ENCODE measurements at regions not wholly inside any gene's neighbourhood (a gene's known extent, or its start where the extent isn't known, plus 50 kb on each side); places are given as distances from the start of the nearest gene placed in this dataset.

DNA sequence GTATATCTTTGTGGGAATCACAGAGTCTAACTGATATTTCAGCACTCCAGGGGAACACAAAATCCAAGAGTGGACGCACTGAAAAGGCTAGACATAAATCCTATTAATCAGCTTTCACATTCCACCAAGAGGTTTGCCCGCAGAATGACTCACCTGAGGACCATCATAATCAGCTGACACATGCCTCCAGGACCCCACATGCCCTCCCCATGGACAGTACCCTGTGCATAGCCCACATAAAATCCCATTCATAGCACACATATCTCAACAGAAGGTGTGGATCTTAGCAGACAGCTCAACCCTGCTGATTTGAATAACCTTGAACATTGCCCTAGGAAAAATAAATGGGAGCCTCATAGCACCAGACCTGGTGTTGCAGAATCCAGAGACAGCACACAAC is 246.8 kb upstream of the TENT5A start:
- TF ChIP-seq POLR2AphosphoS5 (IDR thresholded peaks at IDR 0.05; ENCODE audit: low read depth, low read length) (no peak), SIN3A (IDR thresholded peaks at IDR 0.05; ENCODE audit: borderline replicate concordance, insufficient read depth, low read depth, low read length) (no peak), TCF7L2 (IDR thresholded peaks at IDR 0.05; ENCODE audit: low read depth, low read length) (no peak)
- TF ChIP-seq, protein P1, sequence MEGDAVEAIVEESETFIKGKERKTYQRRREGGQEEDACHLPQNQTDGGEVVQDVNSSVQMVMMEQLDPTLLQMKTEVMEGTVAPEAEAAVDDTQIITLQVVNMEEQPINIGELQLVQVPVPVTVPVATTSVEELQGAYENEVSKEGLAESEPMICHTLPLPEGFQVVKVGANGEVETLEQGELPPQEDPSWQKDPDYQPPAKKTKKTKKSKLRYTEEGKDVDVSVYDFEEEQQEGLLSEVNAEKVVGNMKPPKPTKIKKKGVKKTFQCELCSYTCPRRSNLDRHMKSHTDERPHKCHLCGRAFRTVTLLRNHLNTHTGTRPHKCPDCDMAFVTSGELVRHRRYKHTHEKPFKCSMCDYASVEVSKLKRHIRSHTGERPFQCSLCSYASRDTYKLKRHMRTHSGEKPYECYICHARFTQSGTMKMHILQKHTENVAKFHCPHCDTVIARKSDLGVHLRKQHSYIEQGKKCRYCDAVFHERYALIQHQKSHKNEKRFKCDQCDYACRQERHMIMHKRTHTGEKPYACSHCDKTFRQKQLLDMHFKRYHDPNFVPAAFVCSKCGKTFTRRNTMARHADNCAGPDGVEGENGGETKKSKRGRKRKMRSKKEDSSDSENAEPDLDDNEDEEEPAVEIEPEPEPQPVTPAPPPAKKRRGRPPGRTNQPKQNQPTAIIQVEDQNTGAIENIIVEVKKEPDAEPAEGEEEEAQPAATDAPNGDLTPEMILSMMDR (IDR thresholded peaks at IDR 0.05) = no peak
- TF ChIP-seq, protein P2, sequence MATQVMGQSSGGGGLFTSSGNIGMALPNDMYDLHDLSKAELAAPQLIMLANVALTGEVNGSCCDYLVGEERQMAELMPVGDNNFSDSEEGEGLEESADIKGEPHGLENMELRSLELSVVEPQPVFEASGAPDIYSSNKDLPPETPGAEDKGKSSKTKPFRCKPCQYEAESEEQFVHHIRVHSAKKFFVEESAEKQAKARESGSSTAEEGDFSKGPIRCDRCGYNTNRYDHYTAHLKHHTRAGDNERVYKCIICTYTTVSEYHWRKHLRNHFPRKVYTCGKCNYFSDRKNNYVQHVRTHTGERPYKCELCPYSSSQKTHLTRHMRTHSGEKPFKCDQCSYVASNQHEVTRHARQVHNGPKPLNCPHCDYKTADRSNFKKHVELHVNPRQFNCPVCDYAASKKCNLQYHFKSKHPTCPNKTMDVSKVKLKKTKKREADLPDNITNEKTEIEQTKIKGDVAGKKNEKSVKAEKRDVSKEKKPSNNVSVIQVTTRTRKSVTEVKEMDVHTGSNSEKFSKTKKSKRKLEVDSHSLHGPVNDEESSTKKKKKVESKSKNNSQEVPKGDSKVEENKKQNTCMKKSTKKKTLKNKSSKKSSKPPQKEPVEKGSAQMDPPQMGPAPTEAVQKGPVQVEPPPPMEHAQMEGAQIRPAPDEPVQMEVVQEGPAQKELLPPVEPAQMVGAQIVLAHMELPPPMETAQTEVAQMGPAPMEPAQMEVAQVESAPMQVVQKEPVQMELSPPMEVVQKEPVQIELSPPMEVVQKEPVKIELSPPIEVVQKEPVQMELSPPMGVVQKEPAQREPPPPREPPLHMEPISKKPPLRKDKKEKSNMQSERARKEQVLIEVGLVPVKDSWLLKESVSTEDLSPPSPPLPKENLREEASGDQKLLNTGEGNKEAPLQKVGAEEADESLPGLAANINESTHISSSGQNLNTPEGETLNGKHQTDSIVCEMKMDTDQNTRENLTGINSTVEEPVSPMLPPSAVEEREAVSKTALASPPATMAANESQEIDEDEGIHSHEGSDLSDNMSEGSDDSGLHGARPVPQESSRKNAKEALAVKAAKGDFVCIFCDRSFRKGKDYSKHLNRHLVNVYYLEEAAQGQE (IDR thresholded peaks at IDR 0.05; ENCODE audit: insufficient read depth in 1 of 2, low read depth in 2 of 2, low read length in 1 of 2) = no peak
- intact Hi-C loops (cut with micrococcal nuclease; ENCODE audit: unreplicated experiment) (no loop called here), in situ Hi-C loops (cut with HindIII; ENCODE audit: low pct_unique_long_range_greater_than_20kb, low sequenced_read_pairs) (no loop called here)
- BruUV-seq (replicated peaks) = no TSS peak
- Histone ChIP-seq H3K27ac (ENCODE audit: low read length) (no peak overlapping the region), H3K36me3 (ENCODE audit: control insufficient read depth, insufficient read depth, low read length) (no peaks in the 10 kb centered on the region), H3K9me3 (ENCODE audit: control insufficient read depth, insufficient read depth, low read depth, low read length) (no peaks in the 10 kb centered on the region), H3K27me3 (ENCODE audit: control insufficient read depth, insufficient read depth, low read length) (no peaks in the 10 kb centered on the region), H3K4me1 (ENCODE audit: control insufficient read depth, insufficient read depth, low read length) (no peaks in the 10 kb centered on the region), H3K4me3 (ENCODE audit: low read depth in 2 of 2, low read length in 2 of 2) (no peak overlapping the region)
- ChIA-PET POLR2A (no interaction called here), CTCF (no interaction called here)
- DNase-seq (ENCODE audit: low read depth, low spot score) (no peak), ATAC-seq (no peak)

DNA sequence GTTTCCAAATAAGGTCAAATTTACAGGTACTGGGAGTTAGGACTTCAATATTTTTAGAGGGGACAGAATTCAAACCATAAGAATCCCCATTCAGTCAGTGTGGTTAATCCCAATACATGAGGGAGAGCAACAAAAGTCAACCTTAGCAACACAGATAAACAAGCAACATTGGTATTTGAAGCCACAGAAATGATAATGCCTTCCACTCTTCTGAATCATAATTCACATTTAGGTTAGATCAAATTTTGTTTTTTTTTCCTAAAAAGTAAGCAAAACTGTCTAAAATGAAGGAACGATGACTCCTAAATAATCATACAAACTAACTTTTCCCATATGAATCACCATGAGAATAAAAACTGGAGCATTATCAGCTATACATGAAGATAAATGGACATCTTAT is 246.0 kb upstream of the TENT5A start:
- intact Hi-C loops (cut with micrococcal nuclease; ENCODE audit: unreplicated experiment) = no loop called here
- Histone ChIP-seq H3K4me3 (ENCODE audit: low read depth in 2 of 2, low read length in 2 of 2) (no peak overlapping the region), H3K27ac (ENCODE audit: low read length) (no peak overlapping the region), H3K9me3 (ENCODE audit: control insufficient read depth, insufficient read depth, low read depth, low read length) (no peaks in the 10 kb centered on the region), H3K4me1 (ENCODE audit: control insufficient read depth, insufficient read depth, low read length) (no peaks in the 10 kb centered on the region), H3K36me3 (ENCODE audit: control insufficient read depth, insufficient read depth, low read length) (no peaks in the 10 kb centered on the region), H3K27me3 (ENCODE audit: control insufficient read depth, insufficient read depth, low read length) (no peaks in the 10 kb centered on the region)
- in situ Hi-C loops (cut with HindIII; ENCODE audit: low pct_unique_long_range_greater_than_20kb, low sequenced_read_pairs) = no loop called here
- TF ChIP-seq POLR2AphosphoS5 (IDR thresholded peaks at IDR 0.05; ENCODE audit: low read depth, low read length) = no peak
- TF ChIP-seq, protein P2 (IDR thresholded peaks at IDR 0.05; ENCODE audit: insufficient read depth in 1 of 2, low read depth in 2 of 2, low read length in 1 of 2) = no peak
- TF ChIP-seq, protein P1 (IDR thresholded peaks at IDR 0.05) = no peak
- no peak for TF ChIP-seq TCF7L2 (IDR thresholded peaks at IDR 0.05; ENCODE audit: low read depth, low read length)
- no peak for TF ChIP-seq SIN3A (IDR thresholded peaks at IDR 0.05; ENCODE audit: borderline replicate concordance, insufficient read depth, low read depth, low read length)
- POLR2A ChIA-PET = no interaction called here
- no TSS peak for BruUV-seq (replicated peaks)
- CTCF ChIA-PET = no interaction called here
- ATAC-seq (no peak), DNase-seq (ENCODE audit: low read depth, low spot score) (no peak)

All from Panc1 (cell line).